HCT116 (cell line): ENCODE measurements at regions not wholly inside any gene's neighbourhood (a gene's known extent, or its start where the extent isn't known, plus 50 kb on each side); places are given as distances from the start of the nearest gene placed in this dataset.

Source experiments
- ATAC-seq: fragments of 200-7000 bp; cut with Tn5 transposase; 2 replicates; pipeline ENCODE4 v1.9.1; 2020; ENCODE audit warnings: mild to moderate bottlenecking, moderate library complexity
- BruUV-seq: library from RNA; stranded (reverse); fragments of 400-500 nt; replicated peaks from 2 replicates; lab custom pipeline; 2021; lab: Mats Ljungman, UMichigan
- CTCF ChIA-PET: fragments of 300-600 bp; sonication (Branson Sonifier 250); formaldehyde crosslinking; loops from one replicate; lab custom pipeline; 2021; ENCODE audit warnings: antibody characterized with exemption; lab: Charles Lee
- POLR2A ChIA-PET: fragments of 300-600, 350-600 bp; sonication (Branson Sonifier 250); formaldehyde crosslinking; loops from one replicate; lab custom pipeline; 2021; ENCODE audit warnings: antibody characterized with exemption; lab: Charles Lee
- RAD21 ChIA-PET, 2 experiments: fragments of 300-600 bp; sonication (Branson Sonifier 250); formaldehyde crosslinking; loops; one replicate each; lab custom pipeline; 2023; ENCODE audit warnings: low total read pairs in 2 of 2; ENCODE audit not compliant: uncharacterized antibody in 2 of 2, unreplicated experiment in 2 of 2, low non-redundant PET in 1 of 2; lab: Charles Lee
- DNase-seq: peaks from one replicate; pipeline ENCODE4 v3.0.0-alpha.2; 2010; ENCODE audit warnings: low read depth, low spot score
- H2AFZ ChIP-seq: fragments of 200-600 bp; shearing (Covaris generic), sonication (generic); 2 replicates; pipeline ENCODE4 v1.6.1; 2017; ENCODE audit warnings: low read depth, mixed run types, mixed read lengths, antibody characterized with exemption, low read length; ENCODE audit not compliant: poor library complexity, severe bottlenecking
- H3K27ac ChIP-seq: 2 replicates; pipeline ENCODE4 v1.5.1; 2012; ENCODE audit warnings: low read depth, low read length
- H3K27me3 ChIP-seq: fragments of 200-600 bp; sonication (generic); 2 replicates; pipeline ENCODE4 v1.6.1; 2016; ENCODE audit warnings: mixed run types, low read length, mixed read lengths; ENCODE audit not compliant: insufficient read depth
- H3K36me3 ChIP-seq, 2 experiments: fragments of 200-500 bp in 1 of 2; fragments of 200-600 bp in 1 of 2; sonication (Bioruptor generic) in 1 of 2; sonication (generic) in 1 of 2; 2 replicates each; pipeline versions ENCODE4 v1.5.1 to v1.6.1; 2014 to 2016; ENCODE audit warnings: low read length in 2 of 2, inconsistent platforms in 1 of 2, mixed read lengths in 1 of 2, mixed run types in 1 of 2; ENCODE audit not compliant: insufficient read depth in 2 of 2, control insufficient read depth in 1 of 2
- H3K4me1 ChIP-seq, 2 experiments: fragments of 200-600 bp in 1 of 2; sonication (generic) in 1 of 2; 2 replicates each; pipeline versions ENCODE4 v1.5.1 to v1.6.1; 2012 to 2017; ENCODE audit warnings: low read length in 2 of 2, inconsistent platforms in 1 of 2, mild to moderate bottlenecking in 1 of 2, mixed read lengths in 1 of 2, mixed run types in 1 of 2, moderate library complexity in 1 of 2; ENCODE audit not compliant: insufficient read depth in 2 of 2, control insufficient read depth in 1 of 2
- H3K4me2 ChIP-seq: fragments of 200-600 bp; sonication (generic); 2 replicates; pipeline ENCODE4 v1.6.1; 2017; ENCODE audit warnings: mixed run types, low read length, mixed read lengths
- H3K4me3 ChIP-seq, 2 experiments: fragments of 200-600 bp in 1 of 2; sonication (generic) in 1 of 2; replicated peaks in 1 of 2; 2 replicates each; pipeline ENCODE4 v1.5.1; 2011 to 2016; ENCODE audit warnings: low read length in 2 of 2, control low read depth in 1 of 2, low read depth in 1 of 2, mild to moderate bottlenecking in 1 of 2, mixed read lengths in 1 of 2, mixed run types in 1 of 2
- H3K79me2 ChIP-seq: fragments of 200-600 bp; sonication (generic); 2 replicates; pipeline ENCODE4 v1.6.1; 2017; ENCODE audit warnings: mild to moderate bottlenecking, mixed run types, low read length, moderate library complexity, mixed read lengths; ENCODE audit not compliant: insufficient read depth
- H3K9ac ChIP-seq: fragments of 200-600 bp; sonication (generic); 2 replicates; pipeline ENCODE4 v1.6.1; 2016; ENCODE audit warnings: low read length, mixed read lengths
- H3K9me2 ChIP-seq: fragments of 200-600 bp; sonication (generic), shearing (Covaris generic); 2 replicates; pipeline ENCODE4 v1.6.1; 2017; ENCODE audit warnings: mixed run types, mild to moderate bottlenecking, moderate library complexity; ENCODE audit not compliant: insufficient read depth
- H3K9me3 ChIP-seq, 2 experiments: fragments of 200-500 bp in 1 of 2; fragments of 200-600 bp in 1 of 2; sonication (Bioruptor generic) in 1 of 2; sonication (generic) in 1 of 2; 2 replicates each; pipeline ENCODE4 v1.6.1; 2014 to 2017; ENCODE audit warnings: low read length in 2 of 2, mixed read lengths in 2 of 2, inconsistent platforms in 1 of 2, low read depth in 1 of 2, mild to moderate bottlenecking in 1 of 2, mixed run types in 1 of 2, moderate library complexity in 1 of 2; ENCODE audit not compliant: control insufficient read depth in 1 of 2, insufficient read depth in 1 of 2
- H4K20me1 ChIP-seq: fragments of 200-600 bp; sonication (generic), shearing (Covaris generic); 2 replicates; pipeline ENCODE4 v1.6.1; 2017; ENCODE audit warnings: mixed run types, mild to moderate bottlenecking, moderate library complexity; ENCODE audit not compliant: insufficient read depth
- CBX3 ChIP-seq: IDR thresholded peaks from 2 replicates; pipeline ENCODE4 v1.6.1; 2012; ENCODE audit warnings: low read depth
- CEBPB ChIP-seq: IDR thresholded peaks from 2 replicates; pipeline ENCODE4 v1.6.1; 2012; ENCODE audit warnings: low read depth
- EZH2 ChIP-seq: fragments of 200-600 bp; sonication (generic); IDR thresholded peaks from 2 replicates; pipeline ENCODE4 v1.6.1; 2017; ENCODE audit warnings: antibody characterized with exemption, mixed run types
- JUND ChIP-seq: IDR thresholded peaks from 2 replicates; pipeline ENCODE4 v1.6.1; 2012
- ZFX ChIP-seq: fragments of 450-650 bp; IDR thresholded peaks from 2 replicates; pipeline ENCODE4 v1.6.1; 2017
- intact Hi-C: fragments of 100-400 bp; cut with micrococcal nuclease; formaldehyde crosslinking; loops from 2 replicates; pipeline ENCODE4 v1.10.0; 2022
- TF ChIP-seq, protein P1 (sequence below), 3 experiments: fragments of 200-600 bp in 1 of 3; sonication (generic) in 1 of 3; IDR thresholded peaks in 2 of 3; conservative IDR thresholded peaks in 1 of 3; 2 replicates each; pipeline ENCODE4 v1.5.1; 2012 to 2017; ENCODE audit warnings: low read depth in 2 of 3, low read length in 2 of 3, antibody characterized with exemption in 1 of 3, borderline replicate concordance in 1 of 3, control low read depth in 1 of 3, mild to moderate bottlenecking in 1 of 3, mixed read lengths in 1 of 3, mixed run types in 1 of 3, moderate library complexity in 1 of 3; ENCODE audit not compliant: insufficient read depth in 1 of 3
- TF ChIP-seq, protein P2 (sequence below): IDR thresholded peaks from 2 replicates; pipeline ENCODE4 v1.6.1; 2011; ENCODE audit warnings: mild to moderate bottlenecking, low read length, moderate library complexity; ENCODE audit not compliant: insufficient replicate concordance; ENCODE audit errors: extremely low read depth

DNA sequence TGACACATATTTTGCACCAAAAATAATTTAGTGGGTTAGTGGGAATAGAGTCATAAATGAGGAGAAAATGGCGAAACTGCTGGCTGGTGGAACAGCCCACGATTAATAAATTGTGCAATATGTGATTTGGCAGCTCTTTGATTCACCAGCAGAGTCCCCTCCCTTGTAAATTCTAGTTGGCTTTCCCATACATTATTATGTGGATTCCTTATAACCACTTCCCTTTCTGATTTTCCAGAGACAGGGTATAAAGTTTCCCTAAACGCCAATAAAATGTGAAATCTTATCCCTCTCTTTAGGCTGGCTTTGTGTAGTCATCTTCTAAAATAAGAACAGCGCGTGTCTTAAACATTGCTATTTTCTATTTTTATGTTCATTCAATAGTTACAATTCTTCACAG lies 149.4 kb upstream of the FERD3L start (continued):
- TF ChIP-seq, protein P1, sequence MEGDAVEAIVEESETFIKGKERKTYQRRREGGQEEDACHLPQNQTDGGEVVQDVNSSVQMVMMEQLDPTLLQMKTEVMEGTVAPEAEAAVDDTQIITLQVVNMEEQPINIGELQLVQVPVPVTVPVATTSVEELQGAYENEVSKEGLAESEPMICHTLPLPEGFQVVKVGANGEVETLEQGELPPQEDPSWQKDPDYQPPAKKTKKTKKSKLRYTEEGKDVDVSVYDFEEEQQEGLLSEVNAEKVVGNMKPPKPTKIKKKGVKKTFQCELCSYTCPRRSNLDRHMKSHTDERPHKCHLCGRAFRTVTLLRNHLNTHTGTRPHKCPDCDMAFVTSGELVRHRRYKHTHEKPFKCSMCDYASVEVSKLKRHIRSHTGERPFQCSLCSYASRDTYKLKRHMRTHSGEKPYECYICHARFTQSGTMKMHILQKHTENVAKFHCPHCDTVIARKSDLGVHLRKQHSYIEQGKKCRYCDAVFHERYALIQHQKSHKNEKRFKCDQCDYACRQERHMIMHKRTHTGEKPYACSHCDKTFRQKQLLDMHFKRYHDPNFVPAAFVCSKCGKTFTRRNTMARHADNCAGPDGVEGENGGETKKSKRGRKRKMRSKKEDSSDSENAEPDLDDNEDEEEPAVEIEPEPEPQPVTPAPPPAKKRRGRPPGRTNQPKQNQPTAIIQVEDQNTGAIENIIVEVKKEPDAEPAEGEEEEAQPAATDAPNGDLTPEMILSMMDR (IDR thresholded peaks at IDR 0.05 in 2 of 3, conservative IDR thresholded peaks at IDR 0.05 in 1 of 3; ENCODE audit: borderline replicate concordance in 1 of 3, insufficient read depth in 1 of 3, low read depth in 2 of 3, low read length in 2 of 3) = no peak

DNA sequence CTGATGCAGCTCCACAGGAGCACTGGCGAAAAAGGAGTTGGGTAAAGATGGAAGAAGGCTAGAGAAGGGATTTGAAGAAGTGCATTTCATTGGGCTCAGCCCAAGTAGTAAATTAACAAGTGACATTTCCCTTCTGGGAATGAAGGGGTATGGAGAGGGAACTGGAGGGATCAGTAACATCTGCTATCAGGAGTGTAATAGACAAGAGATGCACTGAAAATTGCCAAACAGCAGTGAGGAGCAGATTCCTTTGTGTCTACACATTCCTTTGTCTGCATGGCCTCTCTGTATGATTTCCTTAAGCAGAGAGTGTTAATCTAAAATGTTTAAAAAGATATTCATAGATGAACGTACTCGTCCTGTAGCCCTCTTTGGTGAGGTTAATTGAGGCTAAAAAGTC lies 148.2 kb upstream of the FERD3L start:
- Histone ChIP-seq H3K9ac (no peak overlapping the region), H3K4me2 (no peak overlapping the region), H3K4me3 (no peak overlapping the region), H3K9me2 (no peaks in the 10 kb centered on the region), H3K9me3 (no peaks in the 10 kb centered on the region), H3K36me3 (no peaks in the 10 kb centered on the region), H3K27ac (no peak overlapping the region), H3K27me3 (no peaks in the 10 kb centered on the region), H3K79me2 (no peaks in the 10 kb centered on the region), H2AFZ (no peak overlapping the region), H4K20me1 (no peaks in the 10 kb centered on the region), H3K4me1 (no peaks in the 10 kb centered on the region)
- RAD21 ChIA-PET = no interaction called here
- POLR2A ChIA-PET = no interaction called here
- TF ChIP-seq EZH2 (no peak), JUND (no peak), ZFX (no peak), CEBPB (no peak), CBX3 (no peak)
- TF ChIP-seq, protein P1 (IDR thresholded peaks at IDR 0.05 in 2 of 3, conservative IDR thresholded peaks at IDR 0.05 in 1 of 3; ENCODE audit: borderline replicate concordance in 1 of 3, insufficient read depth in 1 of 3, low read depth in 2 of 3, low read length in 2 of 3) = no peak
- TF ChIP-seq, protein P2, sequence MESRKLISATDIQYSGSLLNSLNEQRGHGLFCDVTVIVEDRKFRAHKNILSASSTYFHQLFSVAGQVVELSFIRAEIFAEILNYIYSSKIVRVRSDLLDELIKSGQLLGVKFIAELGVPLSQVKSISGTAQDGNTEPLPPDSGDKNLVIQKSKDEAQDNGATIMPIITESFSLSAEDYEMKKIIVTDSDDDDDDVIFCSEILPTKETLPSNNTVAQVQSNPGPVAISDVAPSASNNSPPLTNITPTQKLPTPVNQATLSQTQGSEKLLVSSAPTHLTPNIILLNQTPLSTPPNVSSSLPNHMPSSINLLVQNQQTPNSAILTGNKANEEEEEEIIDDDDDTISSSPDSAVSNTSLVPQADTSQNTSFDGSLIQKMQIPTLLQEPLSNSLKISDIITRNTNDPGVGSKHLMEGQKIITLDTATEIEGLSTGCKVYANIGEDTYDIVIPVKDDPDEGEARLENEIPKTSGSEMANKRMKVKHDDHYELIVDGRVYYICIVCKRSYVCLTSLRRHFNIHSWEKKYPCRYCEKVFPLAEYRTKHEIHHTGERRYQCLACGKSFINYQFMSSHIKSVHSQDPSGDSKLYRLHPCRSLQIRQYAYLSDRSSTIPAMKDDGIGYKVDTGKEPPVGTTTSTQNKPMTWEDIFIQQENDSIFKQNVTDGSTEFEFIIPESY = no peak
- intact Hi-C loops = no loop called here
- CTCF ChIA-PET = no interaction called here
- ATAC-seq = no peak
- no TSS peak for BruUV-seq
- no peak for DNase-seq
